ENCODE measurements at regions not wholly inside any gene's neighbourhood (a gene's known extent, or its start where the extent isn't known, plus 50 kb on each side); places are given as distances from the start of the nearest gene placed in this dataset.

GRCh38 chr20:11626551-11626950 is 291.1 kb upstream of the BTBD3 start:
- no peaks in the 10 kb centered on the region for H3K9me3 ChIP-seq (ENCODE audit: control insufficient read depth, insufficient read depth, low read length)
- no peaks in the 10 kb centered on the region for H3K36me3 ChIP-seq (ENCODE audit: insufficient read depth, low read length)
- no peak overlapping the region for H3K9ac ChIP-seq (ENCODE audit: low read depth, low read length)
- no peaks in the 10 kb centered on the region for H3K4me1 ChIP-seq (ENCODE audit: insufficient read depth, low read length)

DNA sequence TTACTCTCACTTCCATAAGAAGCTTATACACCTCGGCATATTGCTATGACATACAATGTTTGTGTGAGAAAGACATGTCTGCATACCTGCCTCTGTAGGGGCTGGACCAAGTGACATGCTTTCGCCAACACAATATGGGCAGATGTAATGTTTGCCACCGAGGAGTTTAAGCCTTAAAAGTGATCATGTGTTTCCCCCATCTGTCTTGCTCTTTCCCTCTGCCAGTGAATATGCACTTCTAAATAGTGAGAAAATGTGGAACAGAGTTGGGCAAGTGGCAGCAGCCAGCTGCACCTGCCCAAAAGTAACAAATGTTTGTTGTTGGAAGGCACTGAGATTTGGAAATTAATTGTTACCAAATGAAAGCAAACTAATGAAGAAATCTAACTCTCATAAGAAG is 274.8 kb upstream of the BTBD3 start:
- Histone ChIP-seq H3K36me3 (ENCODE audit: insufficient read depth, low read length) (no peaks in the 10 kb centered on the region), H3K9ac (ENCODE audit: low read depth, low read length) (no peak overlapping the region), H3K4me1 (ENCODE audit: insufficient read depth, low read length) (no peaks in the 10 kb centered on the region), H3K9me3 (ENCODE audit: control insufficient read depth, insufficient read depth, low read length) (no peaks in the 10 kb centered on the region)

DNA sequence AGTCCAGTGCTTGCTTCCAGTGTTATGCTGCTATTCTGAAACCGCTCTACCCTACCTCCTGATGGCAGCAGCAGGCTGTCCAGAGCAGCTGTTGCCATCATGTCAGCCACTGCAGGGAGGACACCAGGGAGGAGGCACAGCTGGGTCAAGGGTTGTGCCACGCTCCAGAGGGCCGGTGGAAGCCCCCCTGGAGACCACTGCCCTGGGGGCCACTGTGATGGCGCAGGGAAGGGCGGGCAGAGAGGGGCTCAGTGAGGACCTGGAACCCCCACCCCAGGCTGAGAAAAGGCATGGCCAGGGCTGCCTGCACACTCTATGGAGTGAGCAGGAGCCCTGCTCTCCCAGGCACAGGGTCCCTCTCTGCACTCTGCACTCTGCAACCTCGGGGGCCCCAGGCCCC is 271.3 kb upstream of the BTBD3 start:
- Histone ChIP-seq H3K4me1 (ENCODE audit: insufficient read depth, low read length) (no peaks in the 10 kb centered on the region), H3K9me3 (ENCODE audit: control insufficient read depth, insufficient read depth, low read length) (no peaks in the 10 kb centered on the region), H3K9ac (ENCODE audit: low read depth, low read length) (no peak overlapping the region), H3K36me3 (ENCODE audit: insufficient read depth, low read length) (no peaks in the 10 kb centered on the region)

GRCh38 chr20:11650566-11650965 is 267.1 kb upstream of the BTBD3 start:
- Histone ChIP-seq H3K36me3 (ENCODE audit: insufficient read depth, low read length) (no peaks in the 10 kb centered on the region), H3K9ac (ENCODE audit: low read depth, low read length) (no peak overlapping the region), H3K9me3 (ENCODE audit: control insufficient read depth, insufficient read depth, low read length) (no peaks in the 10 kb centered on the region), H3K4me1 (ENCODE audit: insufficient read depth, low read length) (no peaks in the 10 kb centered on the region)

- no peaks in the 10 kb centered on the region for H3K4me1 ChIP-seq (ENCODE audit: insufficient read depth, low read length)
- no peaks in the 10 kb centered on the region for H3K9me3 ChIP-seq (ENCODE audit: control insufficient read depth, insufficient read depth, low read length)
- H3K36me3 ChIP-seq (ENCODE audit: insufficient read depth, low read length), result no peaks in the 10 kb centered on the region
- H3K9ac ChIP-seq (ENCODE audit: low read depth, low read length), result no peak overlapping the region
Observed at GRCh38 chr20:11651138-11651537, 266.6 kb upstream of the BTBD3 start.

DNA sequence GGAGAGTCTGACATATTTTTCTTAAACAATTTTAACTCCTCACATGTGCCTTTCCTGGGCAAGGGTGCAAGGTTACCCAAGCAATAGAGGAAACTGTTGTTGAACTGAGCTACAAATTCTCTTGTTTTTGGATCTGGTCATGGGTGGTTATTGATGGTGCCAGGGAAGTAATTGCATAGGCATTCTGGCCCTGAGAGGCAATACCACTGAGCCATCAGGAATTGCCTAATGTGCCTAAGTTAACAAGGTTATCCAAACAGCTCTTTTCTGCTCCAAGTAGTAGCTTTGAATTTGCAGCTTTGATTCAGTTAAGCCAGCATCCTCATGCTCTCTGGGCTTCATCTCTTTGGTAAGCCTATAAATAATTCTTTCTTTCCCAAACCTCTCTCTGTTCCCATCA is 266.0 kb upstream of the BTBD3 start:
- Histone ChIP-seq H3K36me3 (ENCODE audit: insufficient read depth, low read length) (no peaks in the 10 kb centered on the region), H3K4me1 (ENCODE audit: insufficient read depth, low read length) (no peaks in the 10 kb centered on the region), H3K9me3 (ENCODE audit: control insufficient read depth, insufficient read depth, low read length) (no peaks in the 10 kb centered on the region), H3K9ac (ENCODE audit: low read depth, low read length) (no peak overlapping the region)

DNA sequence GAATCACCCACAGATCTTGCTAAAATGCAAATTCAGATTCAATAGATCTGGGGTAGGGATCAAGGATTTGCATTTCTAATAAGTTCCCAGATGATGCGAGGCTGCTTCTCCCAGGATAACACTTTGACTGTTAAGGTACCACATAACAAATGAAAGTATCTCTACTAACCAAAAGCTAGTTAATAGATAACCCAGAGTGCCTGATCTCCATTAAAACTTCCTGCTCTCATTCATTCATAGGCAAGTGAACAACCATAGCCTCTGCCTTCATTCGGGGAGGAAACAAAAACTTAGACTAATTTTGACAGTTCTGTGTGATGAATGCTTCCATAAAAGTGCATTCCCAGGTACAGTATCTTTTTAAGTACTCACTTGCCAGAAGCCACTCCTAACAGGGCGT is 265.6 kb upstream of the BTBD3 start:
- Histone ChIP-seq H3K36me3 (ENCODE audit: insufficient read depth, low read length) (no peaks in the 10 kb centered on the region), H3K9me3 (ENCODE audit: control insufficient read depth, insufficient read depth, low read length) (no peaks in the 10 kb centered on the region), H3K9ac (ENCODE audit: low read depth, low read length) (no peak overlapping the region)

DNA sequence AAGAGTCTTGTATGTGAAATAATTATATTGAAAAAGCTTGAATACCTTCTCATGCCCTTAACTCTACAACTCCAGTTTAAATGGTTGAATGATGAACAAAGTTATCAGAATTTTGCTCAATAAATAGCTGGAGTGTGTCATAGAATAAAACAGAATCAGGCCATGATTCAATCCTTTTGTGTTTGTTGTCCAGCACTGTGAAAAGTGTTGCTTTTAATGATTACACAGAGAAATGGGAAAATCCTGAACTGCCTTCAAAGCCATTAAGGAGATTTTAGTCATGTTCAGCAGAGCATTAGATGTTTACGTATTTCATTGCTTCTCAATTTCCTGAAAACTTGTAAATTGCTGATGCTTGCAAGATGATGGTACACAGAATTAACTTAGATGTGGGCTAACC is 262.9 kb upstream of the BTBD3 start:
- Histone ChIP-seq H3K36me3 (ENCODE audit: insufficient read depth, low read length) (no peaks in the 10 kb centered on the region), H3K9me3 (ENCODE audit: control insufficient read depth, insufficient read depth, low read length) (no peaks in the 10 kb centered on the region), H3K4me1 (ENCODE audit: insufficient read depth, low read length) (no peaks in the 10 kb centered on the region), H3K9ac (ENCODE audit: low read depth, low read length) (no peak overlapping the region)

More for the DNA sequence above, 265.6 kb upstream of the BTBD3 start:
- no peaks in the 10 kb centered on the region for H3K4me1 ChIP-seq (ENCODE audit: insufficient read depth, low read length)

GRCh38 chr20:11660673-11661072 is 257.0 kb upstream of the BTBD3 start:
- Histone ChIP-seq H3K4me1 (ENCODE audit: insufficient read depth, low read length) (no peaks in the 10 kb centered on the region), H3K36me3 (ENCODE audit: insufficient read depth, low read length) (no peaks in the 10 kb centered on the region), H3K9me3 (ENCODE audit: control insufficient read depth, insufficient read depth, low read length) (no peaks in the 10 kb centered on the region), H3K9ac (ENCODE audit: low read depth, low read length) (no peak overlapping the region)

DNA sequence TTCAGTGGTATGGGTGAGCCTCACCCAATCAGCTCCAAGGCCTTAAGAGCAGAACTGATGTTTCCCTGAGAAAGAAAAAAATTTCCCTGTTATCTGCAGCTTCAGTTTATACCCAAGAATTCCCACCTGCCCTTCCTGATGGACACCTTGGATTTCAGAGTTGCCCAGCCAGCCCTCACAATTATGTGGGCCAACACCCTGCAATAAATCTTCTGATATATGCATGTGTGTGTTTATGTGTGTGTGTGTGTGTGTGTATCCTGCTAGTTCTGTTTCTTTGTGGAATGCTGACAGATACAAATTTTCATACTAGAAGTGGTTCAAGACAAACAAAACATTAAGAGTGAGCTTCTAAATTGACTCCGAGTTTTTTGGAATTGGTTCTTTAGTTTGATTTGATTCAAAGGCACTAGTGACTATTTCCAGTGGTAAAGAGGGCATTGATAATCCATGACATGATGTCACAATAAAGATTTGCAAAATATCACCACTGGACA is 246.6 kb upstream of the BTBD3 start:
- Histone ChIP-seq H3K9me3 (ENCODE audit: control insufficient read depth, insufficient read depth, low read length) (no peaks in the 10 kb centered on the region; the same call in 1 of the 2 replicates), H3K36me3 (ENCODE audit: insufficient read depth, low read length) (no peaks in the 10 kb centered on the region), H3K4me1 (ENCODE audit: insufficient read depth, low read length) (no peaks in the 10 kb centered on the region), H3K9ac (ENCODE audit: low read depth, low read length) (no peak overlapping the region)

GRCh38 chr20:11672959-11673358 is 244.7 kb upstream of the BTBD3 start:
- H3K9me3 ChIP-seq (ENCODE audit: control insufficient read depth, insufficient read depth, low read length), result no peaks in the 10 kb centered on the region; the same call in 1 of the 2 replicates
- H3K36me3 ChIP-seq (ENCODE audit: insufficient read depth, low read length), result no peaks in the 10 kb centered on the region
- no peak overlapping the region for H3K9ac ChIP-seq (ENCODE audit: low read depth, low read length)
- no peaks in the 10 kb centered on the region for H3K4me1 ChIP-seq (ENCODE audit: insufficient read depth, low read length)

- H3K9me3 ChIP-seq (ENCODE audit: control insufficient read depth, insufficient read depth, low read length), result no peaks in the 10 kb centered on the region; the same call in 1 of the 2 replicates
Observed at GRCh38 chr20:11675920-11676629, 241.6 kb upstream of the BTBD3 start.

DNA sequence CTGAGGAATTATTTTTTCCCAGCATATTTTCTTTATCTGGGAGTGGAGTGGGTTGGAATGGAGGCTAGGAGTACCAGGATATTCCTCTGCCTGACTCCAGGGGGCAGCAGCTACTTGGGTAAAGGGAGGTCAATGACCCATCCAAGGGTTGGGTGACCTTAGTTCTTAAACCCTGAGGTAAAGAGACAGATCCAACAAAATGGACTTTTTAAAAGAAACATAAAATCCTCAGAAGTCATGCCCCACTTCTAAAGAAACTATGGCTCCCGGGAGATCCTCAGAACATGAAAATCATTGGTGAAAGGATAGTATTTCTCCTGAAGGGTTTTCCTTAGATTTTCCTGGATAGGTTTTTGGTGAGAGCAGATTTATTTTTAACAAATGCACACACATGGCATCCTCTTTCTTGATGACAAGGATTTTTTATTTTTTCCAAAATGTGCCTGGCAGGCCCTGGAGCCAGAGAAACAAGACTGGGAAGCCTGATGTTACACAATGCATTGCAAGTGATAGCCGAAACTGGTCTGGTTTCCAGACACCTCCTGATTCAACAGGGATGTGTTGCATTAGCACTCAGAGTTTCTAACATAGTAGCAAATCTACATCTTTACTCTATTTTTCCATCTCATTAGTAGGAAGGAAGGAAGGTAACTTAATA is 240.9 kb upstream of the BTBD3 start:
- peaks cover 4% of the 10 kb centered on the region; the same call in 1 of the 2 replicates for H3K4me1 ChIP-seq (ENCODE audit: insufficient read depth, low read length)
- no peak overlapping the region for H3K9ac ChIP-seq (ENCODE audit: low read depth, low read length)
- H3K9me3 ChIP-seq (ENCODE audit: control insufficient read depth, insufficient read depth, low read length), result no peaks in the 10 kb centered on the region; the same call in 1 of the 2 replicates
- no peaks in the 10 kb centered on the region for H3K36me3 ChIP-seq (ENCODE audit: insufficient read depth, low read length)

More at GRCh38 chr20:11675920-11676629, 241.6 kb upstream of the BTBD3 start:
- Histone ChIP-seq H3K9ac (ENCODE audit: low read depth, low read length) (no peak overlapping the region), H3K36me3 (ENCODE audit: insufficient read depth, low read length) (no peaks in the 10 kb centered on the region), H3K4me1 (ENCODE audit: insufficient read depth, low read length) (peaks cover 4% of the 10 kb centered on the region; the same call in 1 of the 2 replicates)

DNA sequence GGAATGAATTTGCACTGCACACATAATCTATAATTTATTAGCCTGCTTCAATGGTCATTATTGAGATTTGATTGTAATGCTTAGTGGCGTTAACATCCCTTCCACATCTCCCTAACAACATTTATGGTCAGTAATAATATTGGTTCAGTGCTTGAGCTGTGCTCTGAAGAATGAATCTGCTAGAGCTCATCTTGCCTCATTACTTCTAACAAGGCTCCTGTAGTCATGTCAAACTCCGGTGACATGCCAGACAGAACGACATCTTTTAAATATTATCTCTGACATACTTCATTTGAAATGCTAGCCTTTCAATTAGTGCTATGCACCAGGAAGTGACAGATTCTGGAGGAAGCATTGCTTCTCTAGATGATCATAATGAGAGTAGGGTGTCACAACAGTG is 240.3 kb upstream of the BTBD3 start:
- Histone ChIP-seq H3K36me3 (ENCODE audit: insufficient read depth, low read length) (no peaks in the 10 kb centered on the region), H3K9me3 (ENCODE audit: control insufficient read depth, insufficient read depth, low read length) (no peaks in the 10 kb centered on the region; the same call in 1 of the 2 replicates), H3K9ac (ENCODE audit: low read depth, low read length) (no peak overlapping the region), H3K4me1 (ENCODE audit: insufficient read depth, low read length) (peaks cover 4% of the 10 kb centered on the region; the same call in 1 of the 2 replicates)

GRCh38 chr20:11677836-11678235 is 239.9 kb upstream of the BTBD3 start:
- Histone ChIP-seq H3K9ac (ENCODE audit: low read depth, low read length) (no peak overlapping the region), H3K9me3 (ENCODE audit: control insufficient read depth, insufficient read depth, low read length) (no peaks in the 10 kb centered on the region; the same call in 1 of the 2 replicates), H3K4me1 (ENCODE audit: insufficient read depth, low read length) (peaks cover 4% of the 10 kb centered on the region; the same call in 1 of the 2 replicates)

More at GRCh38 chr20:11677836-11678235, 239.9 kb upstream of the BTBD3 start:
- no peaks in the 10 kb centered on the region for H3K36me3 ChIP-seq (ENCODE audit: insufficient read depth, low read length)
